ENCODE measurements at regions not wholly inside any gene's neighbourhood (a gene's known extent, or its start where the extent isn't known, plus 50 kb on each side); places are given as distances from the start of the nearest gene placed in this dataset.

DNA sequence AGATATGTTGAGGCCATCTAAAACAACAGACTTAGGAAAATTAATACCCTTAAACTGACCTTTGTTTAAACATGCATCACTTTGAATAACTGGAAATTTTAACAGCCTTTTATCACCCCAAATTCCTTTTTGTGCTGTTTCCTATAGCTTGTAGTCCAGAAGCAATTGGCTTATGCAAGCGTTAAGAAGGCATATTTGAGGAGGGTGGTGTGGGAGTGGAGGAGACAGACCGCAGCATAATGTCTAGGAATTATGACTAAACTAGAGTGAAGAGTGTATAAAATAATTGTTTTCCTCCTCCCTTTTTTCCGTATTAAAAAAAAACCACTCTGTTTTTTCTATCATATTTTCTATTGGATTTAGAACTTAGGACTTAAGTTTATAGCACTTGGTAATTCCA is 51.8 kb upstream of the MPDZ start:
- DNase-seq = no peak

DNA sequence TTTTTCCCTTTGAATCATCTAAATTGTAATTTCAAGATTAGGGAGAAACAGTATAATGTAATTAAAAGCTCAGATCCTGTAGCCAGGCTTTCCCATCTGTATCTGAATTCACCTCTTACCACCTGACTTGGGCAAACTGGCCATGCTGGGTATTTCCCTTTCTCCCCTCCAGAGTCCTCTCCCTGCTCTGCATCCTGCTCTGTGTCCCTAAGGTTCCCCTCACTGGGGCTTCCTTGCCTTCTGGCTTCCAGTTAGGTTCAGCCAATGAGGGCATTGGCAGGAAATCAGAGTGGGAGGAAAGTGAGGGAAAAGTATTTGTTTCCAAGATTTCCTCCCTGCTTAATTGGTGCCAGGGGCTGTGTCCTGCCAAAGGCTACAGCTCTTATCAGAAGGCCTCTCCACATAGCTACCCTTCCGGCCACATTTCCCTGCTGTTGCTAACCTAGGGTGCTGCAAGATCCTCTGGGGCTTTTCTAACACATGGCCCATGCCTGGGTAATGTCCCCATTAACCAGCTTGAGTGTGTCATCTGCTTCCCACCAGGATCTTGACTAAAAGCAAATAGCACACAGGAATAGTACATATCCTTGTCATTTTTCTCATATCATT is 51.0 kb upstream of the MPDZ start:
- no peak for DNase-seq

Measured in renal pelvis (tissue), 1 donor.